K562 (cell line): ENCODE measurements at regions not wholly inside any gene's neighbourhood (a gene's known extent, or its start where the extent isn't known, plus 50 kb on each side); places are given as distances from the start of the nearest gene placed in this dataset.

ENCODE experiments used
- ATAC-seq: fragments of 200-7000 bp; cut with Tn5 transposase; 3 replicates; pipeline ENCODE4 v1.9.1; 2020; ENCODE audit warnings: moderate library complexity
- BruUV-seq: library from RNA; stranded (reverse); fragments of 400-500 nt; replicated peaks from 2 replicates; lab custom pipeline; 2021; lab: Mats Ljungman, UMichigan
- CTCF ChIA-PET: fragments of 300-600 bp; formaldehyde crosslinking; extraction: SDS; loops from one replicate; lab custom pipeline; 2021; ENCODE audit warnings: low intra/inter-chr PET ratio; lab: Yijun Ruan, JAX
- POLR2A ChIA-PET: fragments of 300-600, 350-650 bp; sonication (Branson Sonifier 250); formaldehyde crosslinking; extraction: SDS; loops from one replicate; lab custom pipeline; 2021; ENCODE audit warnings: antibody characterized with exemption, inconsistent platforms; lab: Yijun Ruan, JAX
- DNase-seq, 4 experiments: peaks; one replicate each; pipeline versions ENCODE4 v3.0.0 to v3.0.0-alpha.2; 2011 to 2018; ENCODE audit warnings: low spot score in 3 of 4, mixed read lengths in 3 of 4; ENCODE audit errors: extremely low read depth in 1 of 4
- FAIRE-seq: peaks from 2 replicates; lab custom pipeline; 2011; peaks lifted over from hg19 to GRCh38; lab: Jason Lieb, UNC
- H2AFZ ChIP-seq: 2 replicates; pipeline ENCODE4 v1.6.0; 2011; ENCODE audit warnings: low read depth, low read length, control low read depth, inconsistent platforms
- H3K27ac ChIP-seq: fragments of 200-600 bp; 3 replicates; pipeline ENCODE4 v1.8.0; 2011; ENCODE audit warnings: low read depth, mild to moderate bottlenecking, control low read depth, inconsistent platforms, low read length, moderate library complexity, mixed read lengths; ENCODE audit errors: extremely low read depth
- H3K27me3 ChIP-seq, 2 experiments: fragments of 300-600 bp in 1 of 2; 2 replicates in 1 of 2; 3 replicates in 1 of 2; pipeline versions ENCODE4 v1.6.0 to v1.8.0; 2011; ENCODE audit warnings: inconsistent platforms in 2 of 2, low read length in 2 of 2, mild to moderate bottlenecking in 1 of 2, mixed read lengths in 1 of 2, moderate library complexity in 1 of 2; ENCODE audit not compliant: control insufficient read depth in 2 of 2, insufficient read depth in 2 of 2
- H3K36me3 ChIP-seq: fragments of 300-600 bp; 3 replicates; pipeline ENCODE4 v1.8.0; 2011; ENCODE audit warnings: mild to moderate bottlenecking, low read length, inconsistent platforms; ENCODE audit not compliant: control insufficient read depth, insufficient read depth
- H3K4me1 ChIP-seq, 2 experiments: fragments of 200-600 bp in 1 of 2; replicated peaks in 1 of 2; 2 replicates in 1 of 2; 3 replicates in 1 of 2; pipeline versions ENCODE4 v1.5.1 to v1.8.0; 2011; ENCODE audit warnings: inconsistent platforms in 2 of 2, low read length in 2 of 2, mild to moderate bottlenecking in 1 of 2, mixed read lengths in 1 of 2, moderate library complexity in 1 of 2; ENCODE audit not compliant: control insufficient read depth in 2 of 2, insufficient read depth in 2 of 2
- H3K4me2 ChIP-seq: 2 replicates; pipeline ENCODE4 v1.6.1; 2011; ENCODE audit warnings: low read length, control low read depth, inconsistent platforms, mixed read lengths; ENCODE audit not compliant: insufficient read depth
- H3K4me3 ChIP-seq: fragments of 200-600 bp; sonication (generic), shearing (Covaris generic); 2 replicates; pipeline ENCODE4 v1.5.1; 2016; ENCODE audit warnings: control low read depth, inconsistent platforms
- H3K79me2 ChIP-seq: fragments of 200-600 bp; 3 replicates; pipeline ENCODE4 v1.8.0; 2011; ENCODE audit warnings: low read length, inconsistent platforms; ENCODE audit not compliant: control insufficient read depth, insufficient read depth
- H3K9ac ChIP-seq, 2 experiments: 2 replicates each; pipeline versions ENCODE4 v1.6.0 to v1.6.1; 2011; ENCODE audit warnings: low read depth in 2 of 2, low read length in 2 of 2, control low read depth in 1 of 2, inconsistent platforms in 1 of 2, mild to moderate bottlenecking in 1 of 2, mixed read lengths in 1 of 2; ENCODE audit not compliant: insufficient read depth in 1 of 2
- H3K9me1 ChIP-seq: one replicate; pipeline ENCODE4 v1.6.0; 2011; ENCODE audit warnings: inconsistent platforms, mild to moderate bottlenecking, low read length, moderate library complexity; ENCODE audit not compliant: control insufficient read depth, insufficient read depth
- H3K9me3 ChIP-seq: replicated peaks from 2 replicates; pipeline ENCODE4 v1.5.1; 2011; ENCODE audit warnings: low read depth, low read length, inconsistent platforms; ENCODE audit not compliant: control insufficient read depth, insufficient read depth
- H4K20me1 ChIP-seq: replicated peaks from 2 replicates; pipeline ENCODE4 v1.6.1; 2011; ENCODE audit warnings: low read length, inconsistent platforms, mixed read lengths; ENCODE audit not compliant: control insufficient read depth, insufficient read depth
- CREBBP ChIP-seq: IDR thresholded peaks from one replicate; pipeline ENCODE4 v1.6.1; 2012; ENCODE audit warnings: low read depth, mild to moderate bottlenecking, control low read depth, inconsistent platforms, low read length
- GABPB2 ChIP-seq: fragments of 250-450 bp; sonication (Bioruptor Pico); conservative IDR thresholded peaks from 2 replicates; pipeline ENCODE4 v1.5.1; 2021; ENCODE audit warnings: mild to moderate bottlenecking
- HOXB6 ChIP-seq: fragments of 250-450 bp; sonication (Bioruptor Pico); IDR thresholded peaks from 2 replicates; pipeline ENCODE4 v1.5.1; 2022; ENCODE audit warnings: mild to moderate bottlenecking, borderline replicate concordance
- PHF20 ChIP-seq: fragments of 450-650 bp; IDR thresholded peaks from 2 replicates; pipeline ENCODE4 v1.6.1; 2018; ENCODE audit not compliant: partially characterized antibody
- RUNX1 ChIP-seq: sonication (generic); IDR thresholded peaks from 2 replicates; pipeline ENCODE4 v1.6.1; 2016; ENCODE audit warnings: antibody characterized with exemption, low read depth
- SNRNP70 ChIP-seq: fragments of 200-400 bp; formaldehyde crosslinking; optimal IDR thresholded peaks from 2 replicates; pipeline ENCODE3; 2017; ENCODE audit warnings: low read depth, low read length
- ZKSCAN1 ChIP-seq: fragments of 150-350 bp; IDR thresholded peaks from 2 replicates; pipeline ENCODE4 v1.6.1; 2016; ENCODE audit warnings: low read depth, low read length
- WGBS: fragments of 100-300 bp; shearing (Covaris generic); methylation state at CpG from one replicate; pipeline ENCODE4 v1.1.6; 2016; ENCODE audit warnings: low coverage, mixed read lengths; ENCODE audit not compliant: insufficient coverage; ENCODE audit errors: missing lambda C conversion rate; 5-methylcytosine and 5-hydroxymethylcytosine counted together
- in situ Hi-C: fragments of 300-500 bp; cut with MboI; formaldehyde crosslinking; loops from 4 replicates; pipeline ENCODE4 v1.15.0; 2018; ENCODE audit warnings: inconsistent platforms, mixed read lengths
- intact Hi-C: fragments of 100-400 bp; cut with micrococcal nuclease; formaldehyde crosslinking; loops from 2 replicates; pipeline ENCODE4 v1.14.2; 2022
- TF ChIP-seq, protein P1 (sequence below), 2 experiments: fragments of 200-800 bp in 1 of 2; sonication (Bioruptor generic) in 1 of 2; sonication (generic) in 1 of 2; formaldehyde crosslinking in 1 of 2; IDR thresholded peaks in 1 of 2; conservative IDR thresholded peaks in 1 of 2; 2 replicates each; pipeline versions ENCODE4 v1.5.0 to v1.6.1; 2016 to 2020; ENCODE audit warnings: missing compliant biosample characterization in 1 of 2, missing genetic modification characterization in 1 of 2, missing genetic modification reagents in 1 of 2

DNA sequence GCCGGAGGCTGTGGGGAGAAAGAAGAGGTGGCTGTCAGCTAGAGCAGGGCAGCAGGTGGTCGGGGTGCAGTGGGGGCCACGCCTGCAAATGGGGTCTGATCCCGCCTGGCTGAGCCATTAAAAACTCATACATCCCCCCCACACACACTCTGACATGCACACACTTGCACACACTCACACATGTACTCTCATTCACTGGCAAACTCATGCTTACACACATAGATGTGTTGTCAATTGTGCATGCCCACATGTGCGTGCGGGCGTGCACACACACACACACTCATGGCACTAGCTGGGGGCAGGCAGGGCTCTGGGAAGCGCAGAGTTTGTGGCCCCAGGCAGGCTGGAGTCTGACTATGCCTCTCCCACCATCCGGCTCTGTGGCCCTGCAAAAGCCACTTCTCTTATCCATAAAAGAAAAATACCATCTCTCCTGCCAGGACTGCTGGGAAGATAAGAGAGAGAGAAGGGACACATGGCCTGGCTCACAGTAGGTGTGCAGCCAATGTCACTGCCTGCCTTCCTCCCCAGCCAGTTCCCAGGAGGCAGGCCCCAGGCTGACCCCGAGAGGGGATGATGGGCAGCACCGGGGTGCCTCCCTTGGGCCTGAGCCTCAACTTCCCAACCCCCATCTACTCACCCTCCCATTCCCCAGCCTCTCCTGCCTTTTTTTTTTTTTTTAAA, 163.5 kb upstream of the LINGO1 start:
- in situ Hi-C loops: no loop called here
- ChIA-PET POLR2A (no interaction called here), CTCF (no interaction called here)
- Histone ChIP-seq H3K9ac (peak overlapping the region in 1 of 2 experiments; percentile 66; a peak in 1 of 4 replicates), H3K36me3 (no peaks in the 10 kb centered on the region), H3K4me2 (no peak overlapping the region), H2AFZ (no peak overlapping the region), H3K27me3 (peaks cover 0 to 34% of the 10 kb centered on the region in 2 experiments; a peak in 3 of 5 replicates), H3K9me1 (no peaks in the 10 kb centered on the region), H3K4me3 (no peak overlapping the region), H3K9me3 (no peaks in the 10 kb centered on the region), H4K20me1 (peaks cover 4% of the 10 kb centered on the region; the same call in 1 of the 2 replicates), H3K4me1 (peaks cover 0 to 19% of the 10 kb centered on the region in 2 experiments; a peak in 2 of 5 replicates), H3K27ac (no peak overlapping the region), H3K79me2 (no peaks in the 10 kb centered on the region)
- DNase-seq (no peak), FAIRE-seq (no peak), ATAC-seq (no peak)
- TF ChIP-seq PHF20 (no peak), SNRNP70 (no peak), RUNX1 (no peak), GABPB2 (CRISPR knock-in tag) (no peak), ZKSCAN1 (peak; percentile 59; the same call in 1 of the 2 replicates), HOXB6 (CRISPR knock-in tag) (no peak), CREBBP (no peak)
- TF ChIP-seq, protein P1, sequence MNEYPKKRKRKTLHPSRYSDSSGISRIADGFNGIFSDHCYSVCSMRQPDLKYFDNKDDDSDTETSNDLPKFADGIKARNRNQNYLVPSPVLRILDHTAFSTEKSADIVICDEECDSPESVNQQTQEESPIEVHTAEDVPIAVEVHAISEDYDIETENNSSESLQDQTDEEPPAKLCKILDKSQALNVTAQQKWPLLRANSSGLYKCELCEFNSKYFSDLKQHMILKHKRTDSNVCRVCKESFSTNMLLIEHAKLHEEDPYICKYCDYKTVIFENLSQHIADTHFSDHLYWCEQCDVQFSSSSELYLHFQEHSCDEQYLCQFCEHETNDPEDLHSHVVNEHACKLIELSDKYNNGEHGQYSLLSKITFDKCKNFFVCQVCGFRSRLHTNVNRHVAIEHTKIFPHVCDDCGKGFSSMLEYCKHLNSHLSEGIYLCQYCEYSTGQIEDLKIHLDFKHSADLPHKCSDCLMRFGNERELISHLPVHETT (CRISPR knock-in tag; conservative IDR thresholded peaks at IDR 0.05 in 1 of 2, IDR thresholded peaks at IDR 0.05 in 1 of 2): no peak
- intact Hi-C loops: no loop called here
- WGBS: 11% methylated on average over 11 of the region's 11 CpGs
- no TSS peak for BruUV-seq
